HepG2 (cell line): ENCODE measurements at regions not wholly inside any gene's neighbourhood (a gene's known extent, or its start where the extent isn't known, plus 50 kb on each side); places are given as distances from the start of the nearest gene placed in this dataset.

Experiments used
- AKNA ChIP-seq: sonication (generic); formaldehyde crosslinking; IDR thresholded peaks from 2 replicates; pipeline ENCODE4 v1.4.0; 2020; ENCODE audit warnings: missing genetic modification reagents, borderline replicate concordance
- KLF11 ChIP-seq: IDR thresholded peaks from 2 replicates; pipeline ENCODE4 v1.6.1; 2016; ENCODE audit warnings: missing compliant biosample characterization
- TIGD3 ChIP-seq: sonication (generic); formaldehyde crosslinking; IDR thresholded peaks from 2 replicates; pipeline ENCODE4 v1.5.1; 2020; ENCODE audit warnings: mild to moderate bottlenecking, missing genetic modification reagents, borderline replicate concordance
- ZNF251 ChIP-seq: sonication (generic); formaldehyde crosslinking; IDR thresholded peaks from 2 replicates; pipeline ENCODE4 v1.9.0; 2021; ENCODE audit warnings: mild to moderate bottlenecking, missing genetic modification reagents
- ZNF781 ChIP-seq: sonication (generic); formaldehyde crosslinking; IDR thresholded peaks from 2 replicates; pipeline ENCODE4 v1.5.1; 2020; ENCODE audit warnings: borderline replicate concordance, mild to moderate bottlenecking, missing genetic modification reagents; ENCODE audit errors: not compliant biosample characterization
- TF ChIP-seq, protein P1 (sequence below), 2 experiments: sonication (generic) in 1 of 2; formaldehyde crosslinking in 1 of 2; IDR thresholded peaks; 2 replicates each; pipeline versions ENCODE4 v1.6.1 to v1.9.0; 2014 to 2022; ENCODE audit warnings: antibody characterized with exemption in 1 of 2, borderline replicate concordance in 1 of 2, inconsistent platforms in 1 of 2, low read depth in 1 of 2, missing genetic modification reagents in 1 of 2
- TF ChIP-seq, protein P2 (sequence below): sonication (generic); formaldehyde crosslinking; IDR thresholded peaks from 2 replicates; pipeline ENCODE4 v1.8.1; 2022; ENCODE audit warnings: low read depth, mild to moderate bottlenecking, missing genetic modification reagents

GRCh38 chr21:38077569-38077968 is 161.3 kb upstream of the KCNJ6 start (continued):
- TF ChIP-seq, protein P1, sequence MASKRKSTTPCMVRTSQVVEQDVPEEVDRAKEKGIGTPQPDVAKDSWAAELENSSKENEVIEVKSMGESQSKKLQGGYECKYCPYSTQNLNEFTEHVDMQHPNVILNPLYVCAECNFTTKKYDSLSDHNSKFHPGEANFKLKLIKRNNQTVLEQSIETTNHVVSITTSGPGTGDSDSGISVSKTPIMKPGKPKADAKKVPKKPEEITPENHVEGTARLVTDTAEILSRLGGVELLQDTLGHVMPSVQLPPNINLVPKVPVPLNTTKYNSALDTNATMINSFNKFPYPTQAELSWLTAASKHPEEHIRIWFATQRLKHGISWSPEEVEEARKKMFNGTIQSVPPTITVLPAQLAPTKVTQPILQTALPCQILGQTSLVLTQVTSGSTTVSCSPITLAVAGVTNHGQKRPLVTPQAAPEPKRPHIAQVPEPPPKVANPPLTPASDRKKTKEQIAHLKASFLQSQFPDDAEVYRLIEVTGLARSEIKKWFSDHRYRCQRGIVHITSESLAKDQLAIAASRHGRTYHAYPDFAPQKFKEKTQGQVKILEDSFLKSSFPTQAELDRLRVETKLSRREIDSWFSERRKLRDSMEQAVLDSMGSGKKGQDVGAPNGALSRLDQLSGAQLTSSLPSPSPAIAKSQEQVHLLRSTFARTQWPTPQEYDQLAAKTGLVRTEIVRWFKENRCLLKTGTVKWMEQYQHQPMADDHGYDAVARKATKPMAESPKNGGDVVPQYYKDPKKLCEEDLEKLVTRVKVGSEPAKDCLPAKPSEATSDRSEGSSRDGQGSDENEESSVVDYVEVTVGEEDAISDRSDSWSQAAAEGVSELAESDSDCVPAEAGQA (IDR thresholded peaks at IDR 0.05; ENCODE audit: low read depth): no peak
- TF ChIP-seq, protein P1 (CRISPR knock-in tag; IDR thresholded peaks at IDR 0.05; ENCODE audit: borderline replicate concordance): no peak
- TF ChIP-seq, protein P2, sequence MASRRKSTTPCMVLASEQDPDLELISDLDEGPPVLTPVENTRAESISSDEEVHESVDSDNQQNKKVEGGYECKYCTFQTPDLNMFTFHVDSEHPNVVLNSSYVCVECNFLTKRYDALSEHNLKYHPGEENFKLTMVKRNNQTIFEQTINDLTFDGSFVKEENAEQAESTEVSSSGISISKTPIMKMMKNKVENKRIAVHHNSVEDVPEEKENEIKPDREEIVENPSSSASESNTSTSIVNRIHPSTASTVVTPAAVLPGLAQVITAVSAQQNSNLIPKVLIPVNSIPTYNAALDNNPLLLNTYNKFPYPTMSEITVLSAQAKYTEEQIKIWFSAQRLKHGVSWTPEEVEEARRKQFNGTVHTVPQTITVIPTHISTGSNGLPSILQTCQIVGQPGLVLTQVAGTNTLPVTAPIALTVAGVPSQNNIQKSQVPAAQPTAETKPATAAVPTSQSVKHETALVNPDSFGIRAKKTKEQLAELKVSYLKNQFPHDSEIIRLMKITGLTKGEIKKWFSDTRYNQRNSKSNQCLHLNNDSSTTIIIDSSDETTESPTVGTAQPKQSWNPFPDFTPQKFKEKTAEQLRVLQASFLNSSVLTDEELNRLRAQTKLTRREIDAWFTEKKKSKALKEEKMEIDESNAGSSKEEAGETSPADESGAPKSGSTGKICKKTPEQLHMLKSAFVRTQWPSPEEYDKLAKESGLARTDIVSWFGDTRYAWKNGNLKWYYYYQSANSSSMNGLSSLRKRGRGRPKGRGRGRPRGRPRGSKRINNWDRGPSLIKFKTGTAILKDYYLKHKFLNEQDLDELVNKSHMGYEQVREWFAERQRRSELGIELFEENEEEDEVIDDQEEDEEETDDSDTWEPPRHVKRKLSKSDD: no peak
- TF ChIP-seq AKNA: no peak
- TF ChIP-seq ZNF251: no peak
- no peak for TF ChIP-seq TIGD3
- no peak for TF ChIP-seq KLF11 (CRISPR knock-in tag)
- TF ChIP-seq ZNF781: no peak
